B cell (primary cell): ENCODE measurements at regions not wholly inside any gene's neighbourhood (a gene's known extent, or its start where the extent isn't known, plus 50 kb on each side); places are given as distances from the start of the nearest gene placed in this dataset.

ENCODE experiments used
- ATAC-seq: fragments of 200-7000 bp; cut with Tn5 transposase; one replicate; pipeline ENCODE4 v1.10.0; 2021; ENCODE audit warnings: low read depth, mild to moderate bottlenecking, moderate number of reproducible peaks, moderate library complexity
- CTCF ChIA-PET: fragments of 350-600 bp; sonication (Branson Sonifier 250); formaldehyde crosslinking; loops from one replicate; lab custom pipeline; 2021; ENCODE audit warnings: antibody characterized with exemption, inconsistent platforms; lab: Charles Lee
- POLR2A ChIA-PET: fragments of 350-600 bp; sonication (Branson Sonifier 250); formaldehyde crosslinking; loops from one replicate; lab custom pipeline; 2021; ENCODE audit warnings: antibody characterized with exemption; lab: Charles Lee
- DNase-seq: peaks from one replicate; pipeline ENCODE4 v3.0.0; 2013
- H2AFZ ChIP-seq: 2 replicates; pipeline ENCODE4 v1.6.1; 2012; ENCODE audit warnings: mild to moderate bottlenecking, low read depth, low read length; ENCODE audit not compliant: insufficient read depth, poor library complexity, severe bottlenecking
- H3K27ac ChIP-seq, 2 donors: 1 replicate in 1 of 2; 2 replicates in 1 of 2; pipeline ENCODE4 v1.5.1; 2012 to 2013; ENCODE audit warnings: low read length in 2 of 2, mild to moderate bottlenecking in 2 of 2, moderate library complexity in 1 of 2
- H3K27me3 ChIP-seq, 4 experiments: fragments of 200-600 bp in 1 of 4; sonication (generic) in 1 of 4; replicated peaks in 1 of 4; 1 replicate in 2 of 4; 2 replicates in 2 of 4; pipeline versions ENCODE4 v1.6.1 to v1.7.0; 2013 to 2016; ENCODE audit warnings: low read length in 3 of 4, mild to moderate bottlenecking in 2 of 4, mixed read lengths in 1 of 4, moderate library complexity in 1 of 4; ENCODE audit not compliant: insufficient read depth in 4 of 4, control insufficient read depth in 3 of 4; ENCODE audit errors: control extremely low read depth in 1 of 4
- H3K36me3 ChIP-seq, 2 experiments: replicated peaks in 1 of 2; 1 replicate in 1 of 2; 2 replicates in 1 of 2; pipeline versions ENCODE4 v1.6.1 to v1.7.1; 2013; ENCODE audit warnings: low read length in 1 of 2; ENCODE audit not compliant: insufficient read depth in 2 of 2, control insufficient read depth in 1 of 2; ENCODE audit errors: control extremely low read depth in 1 of 2, extremely low read depth in 1 of 2
- H3K4me1 ChIP-seq, 2 donors: fragments of 200-600 bp in 1 of 2; sonication (generic) in 1 of 2; 1 replicate in 1 of 2; 2 replicates in 1 of 2; pipeline versions ENCODE4 v1.5.1 to v1.6.1; 2013 to 2017; ENCODE audit warnings: low read length in 2 of 2; ENCODE audit not compliant: control insufficient read depth in 2 of 2, insufficient read depth in 2 of 2
- H3K4me2 ChIP-seq: replicated peaks from 2 replicates; pipeline ENCODE3; 2012; ENCODE audit warnings: mild to moderate bottlenecking, low read depth, low read length; ENCODE audit not compliant: poor library complexity, severe bottlenecking
- H3K4me3 ChIP-seq, 5 experiments: fragments of 200-600 bp in 1 of 5; sonication (generic) in 1 of 5; 1 replicate in 3 of 5; 2 replicates in 2 of 5; pipeline versions ENCODE4 v1.5.1 to v1.7.0; 2011 to 2016; ENCODE audit warnings: low read length in 4 of 5, mild to moderate bottlenecking in 4 of 5, low read depth in 2 of 5, control low read depth in 1 of 5, moderate library complexity in 1 of 5; ENCODE audit not compliant: insufficient read depth in 1 of 5; ENCODE audit errors: control extremely low read depth in 1 of 5, extremely low read depth in 1 of 5
- H3K79me2 ChIP-seq: fragments of 200-600 bp; sonication (generic); one replicate; pipeline ENCODE4 v1.6.0; 2016; ENCODE audit warnings: low read length; ENCODE audit not compliant: control insufficient read depth, insufficient read depth
- H3K9ac ChIP-seq: fragments of 200-600 bp; sonication (generic); 2 replicates; pipeline ENCODE4 v1.6.1; 2017; ENCODE audit warnings: mild to moderate bottlenecking, low read length, moderate library complexity
- H3K9me3 ChIP-seq, 3 donors: one replicate each; pipeline versions ENCODE4 v1.6.1 to v1.7.1; 2013; ENCODE audit warnings: low read length in 2 of 3; ENCODE audit not compliant: control insufficient read depth in 2 of 3, insufficient read depth in 1 of 3; ENCODE audit errors: control extremely low read depth in 1 of 3
- H4K20me1 ChIP-seq: 2 replicates; pipeline ENCODE4 v1.6.0; 2012; ENCODE audit warnings: mild to moderate bottlenecking, low read length; ENCODE audit not compliant: insufficient read depth, control insufficient read depth, poor library complexity, severe bottlenecking
- H3K27ac Mint-ChIP-seq: one replicate; pipeline ENCODE4 v1.8.0; 2021; ENCODE audit warnings: mixed read lengths
- H3K27me3 Mint-ChIP-seq: one replicate; pipeline ENCODE4 v1.8.0; 2021; ENCODE audit warnings: mixed read lengths
- H3K4me1 Mint-ChIP-seq: one replicate; pipeline ENCODE4 v1.8.0; 2021; ENCODE audit warnings: mixed read lengths
- H3K4me3 Mint-ChIP-seq: one replicate; pipeline ENCODE4 v1.8.0; 2021; ENCODE audit warnings: mixed read lengths
- H3K9me3 Mint-ChIP-seq: one replicate; pipeline ENCODE4 v1.8.0; 2022; ENCODE audit warnings: mixed read lengths; ENCODE audit not compliant: insufficient read depth
- EZH2 ChIP-seq: IDR thresholded peaks from 2 replicates; pipeline ENCODE4 v1.6.1; 2012; ENCODE audit warnings: borderline replicate concordance, low read depth, mild to moderate bottlenecking, moderate library complexity, low read length; ENCODE audit not compliant: insufficient read depth, poor library complexity, severe bottlenecking
- WGBS: methylation state at CpG from one replicate; pipeline ENCODE4 v1.1.5; 2013; ENCODE audit warnings: missing lambda C conversion rate; ENCODE audit not compliant: insufficient coverage; 5-methylcytosine and 5-hydroxymethylcytosine counted together
- intact Hi-C: fragments of 100-400 bp; cut with micrococcal nuclease; formaldehyde crosslinking; loops from one replicate; pipeline ENCODE4 v1.10.0; 2022
- TF ChIP-seq, protein P1 (sequence below): fragments of 200-600 bp; IDR thresholded peaks from one replicate; pipeline ENCODE4 v1.8.0; 2022; ENCODE audit warnings: antibody characterized with exemption, mild to moderate bottlenecking

DNA sequence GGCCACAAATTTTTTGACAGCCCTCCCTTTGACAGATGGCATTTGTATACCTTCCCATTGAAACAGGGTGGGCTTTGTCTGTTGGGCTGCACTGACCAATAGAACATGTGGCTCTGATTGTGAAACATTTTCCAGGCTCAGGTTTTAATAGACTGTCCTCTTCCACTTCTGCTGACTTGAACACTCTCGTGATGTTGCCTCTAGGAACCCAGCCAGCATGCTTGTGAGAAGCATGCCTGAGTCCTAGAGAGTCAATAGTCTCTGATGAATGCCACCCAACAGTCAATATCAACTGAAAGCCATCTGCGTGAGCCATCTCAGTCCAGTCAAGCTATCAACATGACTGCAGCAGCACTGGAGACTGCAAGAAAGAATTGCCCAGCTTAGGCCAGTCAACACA is 290.0 kb downstream of the SLC7A11 start:
- Mint-ChIP-seq H3K27me3 (no peaks in the 10 kb centered on the region), H3K9me3 (peaks cover 2% of the 10 kb centered on the region), H3K27ac (no peak overlapping the region), H3K4me3 (no peak overlapping the region), H3K4me1 (no peaks in the 10 kb centered on the region)
- TF ChIP-seq EZH2, result no peak
- TF ChIP-seq, protein P1, sequence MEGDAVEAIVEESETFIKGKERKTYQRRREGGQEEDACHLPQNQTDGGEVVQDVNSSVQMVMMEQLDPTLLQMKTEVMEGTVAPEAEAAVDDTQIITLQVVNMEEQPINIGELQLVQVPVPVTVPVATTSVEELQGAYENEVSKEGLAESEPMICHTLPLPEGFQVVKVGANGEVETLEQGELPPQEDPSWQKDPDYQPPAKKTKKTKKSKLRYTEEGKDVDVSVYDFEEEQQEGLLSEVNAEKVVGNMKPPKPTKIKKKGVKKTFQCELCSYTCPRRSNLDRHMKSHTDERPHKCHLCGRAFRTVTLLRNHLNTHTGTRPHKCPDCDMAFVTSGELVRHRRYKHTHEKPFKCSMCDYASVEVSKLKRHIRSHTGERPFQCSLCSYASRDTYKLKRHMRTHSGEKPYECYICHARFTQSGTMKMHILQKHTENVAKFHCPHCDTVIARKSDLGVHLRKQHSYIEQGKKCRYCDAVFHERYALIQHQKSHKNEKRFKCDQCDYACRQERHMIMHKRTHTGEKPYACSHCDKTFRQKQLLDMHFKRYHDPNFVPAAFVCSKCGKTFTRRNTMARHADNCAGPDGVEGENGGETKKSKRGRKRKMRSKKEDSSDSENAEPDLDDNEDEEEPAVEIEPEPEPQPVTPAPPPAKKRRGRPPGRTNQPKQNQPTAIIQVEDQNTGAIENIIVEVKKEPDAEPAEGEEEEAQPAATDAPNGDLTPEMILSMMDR, result no peak
- ChIA-PET CTCF (no interaction called here), POLR2A (no interaction called here)
- WGBS, result 54% methylated on average over 1 of the region's 2 CpGs
- Histone ChIP-seq H3K9me3 (no peaks in the 10 kb centered on the region), H3K4me2 (no peak overlapping the region), H3K4me3 (no peak overlapping the region), H3K36me3 (no peaks in the 10 kb centered on the region), H3K27me3 (peaks cover 0 to 3% (median 0%) of the 10 kb centered on the region in 4 experiments), H3K9ac (no peak overlapping the region), H4K20me1 (no peaks in the 10 kb centered on the region), H3K4me1 (no peaks in the 10 kb centered on the region), H3K27ac (no peak overlapping the region), H2AFZ (no peak overlapping the region), H3K79me2 (no peaks in the 10 kb centered on the region)
- DNase-seq (no peak), ATAC-seq (no peak)
- intact Hi-C loops, result no loop called here

DNA sequence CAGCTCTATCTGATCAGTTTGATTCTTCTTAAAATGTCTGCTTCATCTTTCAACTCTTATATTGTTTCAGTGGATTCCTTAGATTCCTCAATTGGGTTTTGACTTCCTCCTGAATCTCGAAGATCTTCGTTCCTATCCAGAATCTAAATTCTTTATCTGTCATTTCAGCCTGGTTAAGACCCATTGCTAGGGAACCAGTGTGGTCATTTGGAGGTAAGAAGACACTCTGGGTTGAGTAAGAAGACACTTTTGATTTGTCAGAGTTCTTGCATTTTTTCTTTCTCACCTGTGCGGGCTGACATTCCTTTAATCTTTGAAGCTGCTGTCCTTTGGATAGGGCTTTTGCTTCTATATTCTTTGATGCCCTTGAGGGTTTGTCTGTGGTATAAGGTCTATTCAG is 291.9 kb downstream of the SLC7A11 start:
- Histone ChIP-seq H3K4me1 (no peaks in the 10 kb centered on the region), H3K4me2 (no peak overlapping the region), H3K9ac (no peak overlapping the region), H4K20me1 (no peaks in the 10 kb centered on the region), H3K4me3 (no peak overlapping the region), H3K36me3 (no peaks in the 10 kb centered on the region), H2AFZ (no peak overlapping the region), H3K9me3 (no peaks in the 10 kb centered on the region), H3K27me3 (peaks cover 0 to 3% (median 0%) of the 10 kb centered on the region in 4 experiments), H3K79me2 (no peaks in the 10 kb centered on the region), H3K27ac (no peak overlapping the region)
- WGBS, result 100% methylated on average over 1 of the region's 3 CpGs
- DNase-seq, result no peak
- Mint-ChIP-seq H3K4me3 (no peak overlapping the region), H3K9me3 (peaks cover 2% of the 10 kb centered on the region), H3K27me3 (no peaks in the 10 kb centered on the region), H3K4me1 (no peaks in the 10 kb centered on the region), H3K27ac (no peak overlapping the region)
- intact Hi-C loops, result no loop called here
- no peak for ATAC-seq
- POLR2A ChIA-PET, result no interaction called here
- no peak for TF ChIP-seq EZH2
- TF ChIP-seq, protein P1, result no peak
- CTCF ChIA-PET, result no interaction called here
